Cardiac muscle cell (in vitro differentiated cells and primary cell): ENCODE measurements at regions not wholly inside any gene's neighbourhood (a gene's known extent, or its start where the extent isn't known, plus 50 kb on each side); places are given as distances from the start of the nearest gene placed in this dataset.

Experiments
- DNase-seq, 2 donors: peaks; one replicate each; pipeline versions ENCODE4 v3.0.0 to v3.0.0-alpha.2; 2010 to 2017; ENCODE audit warnings: low read depth in 1 of 2, low spot score in 1 of 2
- H3K27ac ChIP-seq: fragments of 200-600 bp; sonication (generic); 2 replicates; pipeline ENCODE4 v1.5.1; 2016
- H3K27me3 ChIP-seq: fragments of 200-600 bp; sonication (generic); 2 replicates; pipeline ENCODE4 v1.6.0; 2016; ENCODE audit warnings: control low read depth
- H3K36me3 ChIP-seq: fragments of 200-600 bp; sonication (generic); 2 replicates; pipeline ENCODE4 v1.5.1; 2016; ENCODE audit warnings: control low read depth
- H3K4me1 ChIP-seq: fragments of 200-600 bp; sonication (generic); 2 replicates; pipeline ENCODE4 v1.8.1; 2017; ENCODE audit warnings: low read depth, mild to moderate bottlenecking, mixed run types
- H3K4me3 ChIP-seq: fragments of 200-600 bp; sonication (generic); 2 replicates; pipeline ENCODE4 v1.5.1; 2016; ENCODE audit warnings: mild to moderate bottlenecking
- H3K9me3 ChIP-seq: fragments of 200-600 bp; sonication (generic); 2 replicates; pipeline ENCODE4 v1.5.1; 2017; ENCODE audit warnings: low read depth, mild to moderate bottlenecking, control low read depth
- CTCF ChIP-seq: IDR thresholded peaks from 2 replicates; pipeline ENCODE4 v1.5.1; 2012; ENCODE audit warnings: low read depth, mild to moderate bottlenecking, low read length

- Histone ChIP-seq H3K4me1 (no peaks in the 10 kb centered on the region), H3K36me3 (no peaks in the 10 kb centered on the region), H3K4me3 (no peak overlapping the region), H3K27ac (no peak overlapping the region), H3K9me3 (no peaks in the 10 kb centered on the region), H3K27me3 (no peaks in the 10 kb centered on the region)
- no peak for TF ChIP-seq CTCF
- no peak for DNase-seq
Observed at GRCh38 chr5:100148239-100148638, 386.9 kb upstream of the FAM174A start.

GRCh38 chr5:100142607-100143006, 392.6 kb upstream of the FAM174A start:
- H3K4me3 ChIP-seq = no peak overlapping the region
- no peaks in the 10 kb centered on the region for H3K27me3 ChIP-seq
- H3K27ac ChIP-seq = no peak overlapping the region
- H3K4me1 ChIP-seq = no peaks in the 10 kb centered on the region
- H3K9me3 ChIP-seq = no peaks in the 10 kb centered on the region
- H3K36me3 ChIP-seq = no peaks in the 10 kb centered on the region
- no peak for DNase-seq
- no peak for TF ChIP-seq CTCF

- TF ChIP-seq CTCF = no peak
- Histone ChIP-seq H3K27ac (no peak overlapping the region), H3K27me3 (no peaks in the 10 kb centered on the region), H3K4me1 (no peaks in the 10 kb centered on the region), H3K9me3 (no peaks in the 10 kb centered on the region), H3K4me3 (no peak overlapping the region), H3K36me3 (no peaks in the 10 kb centered on the region)
- no peak for DNase-seq
Observed at GRCh38 chr5:100131161-100131560, 404.0 kb upstream of the FAM174A start.

- no peak for DNase-seq
- no peak for TF ChIP-seq CTCF
Observed at GRCh38 chr5:100130307-100130706, 404.9 kb upstream of the FAM174A start.

GRCh38 chr5:100119903-100120302, 415.3 kb upstream of the FAM174A start:
- no peak overlapping the region for H3K27ac ChIP-seq
- no peaks in the 10 kb centered on the region for H3K36me3 ChIP-seq
- H3K9me3 ChIP-seq = no peaks in the 10 kb centered on the region
- no peaks in the 10 kb centered on the region for H3K27me3 ChIP-seq
- no peak for DNase-seq
- no peak for TF ChIP-seq CTCF
- H3K4me3 ChIP-seq = no peak overlapping the region
- no peaks in the 10 kb centered on the region for H3K4me1 ChIP-seq

More at GRCh38 chr5:100130307-100130706, 404.9 kb upstream of the FAM174A start:
- H3K27me3 ChIP-seq = no peaks in the 10 kb centered on the region
- no peaks in the 10 kb centered on the region for H3K9me3 ChIP-seq
- no peaks in the 10 kb centered on the region for H3K4me1 ChIP-seq
- H3K4me3 ChIP-seq = no peak overlapping the region
- no peaks in the 10 kb centered on the region for H3K36me3 ChIP-seq
- H3K27ac ChIP-seq = no peak overlapping the region

- H3K27me3 ChIP-seq = no peaks in the 10 kb centered on the region
- H3K9me3 ChIP-seq = no peaks in the 10 kb centered on the region
- no peaks in the 10 kb centered on the region for H3K36me3 ChIP-seq
- no peak overlapping the region for H3K4me3 ChIP-seq
- H3K4me1 ChIP-seq = no peaks in the 10 kb centered on the region
- H3K27ac ChIP-seq = no peak overlapping the region
- no peak for TF ChIP-seq CTCF
- DNase-seq = no peak
Observed at GRCh38 chr5:100110497-100110896, 424.7 kb upstream of the FAM174A start.
